Coronary artery (tissue), 2 donors: ENCODE measurements at regions not wholly inside any gene's neighbourhood (a gene's known extent, or its start where the extent isn't known, plus 50 kb on each side); places are given as distances from the start of the nearest gene placed in this dataset.

Experiments
- DNase-seq: peaks from one replicate; pipeline ENCODE4 v3.0.0-alpha.2; 2017; ENCODE audit warnings: low spot score
- H3K27ac ChIP-seq, 2 donors: fragments of 200-600 bp; sonication (generic); one replicate each; pipeline ENCODE4 v1.5.1; 2016 to 2019
- H3K4me3 ChIP-seq: fragments of 200-600 bp; sonication (generic); 2 replicates; pipeline ENCODE4 v1.5.1; 2016; ENCODE audit warnings: mild to moderate bottlenecking, moderate library complexity
- TF ChIP-seq, protein P1 (sequence below): fragments of 200-600 bp; sonication (generic); IDR thresholded peaks from one replicate; pipeline ENCODE4 v1.5.1; 2019; ENCODE audit warnings: antibody characterized with exemption

DNA sequence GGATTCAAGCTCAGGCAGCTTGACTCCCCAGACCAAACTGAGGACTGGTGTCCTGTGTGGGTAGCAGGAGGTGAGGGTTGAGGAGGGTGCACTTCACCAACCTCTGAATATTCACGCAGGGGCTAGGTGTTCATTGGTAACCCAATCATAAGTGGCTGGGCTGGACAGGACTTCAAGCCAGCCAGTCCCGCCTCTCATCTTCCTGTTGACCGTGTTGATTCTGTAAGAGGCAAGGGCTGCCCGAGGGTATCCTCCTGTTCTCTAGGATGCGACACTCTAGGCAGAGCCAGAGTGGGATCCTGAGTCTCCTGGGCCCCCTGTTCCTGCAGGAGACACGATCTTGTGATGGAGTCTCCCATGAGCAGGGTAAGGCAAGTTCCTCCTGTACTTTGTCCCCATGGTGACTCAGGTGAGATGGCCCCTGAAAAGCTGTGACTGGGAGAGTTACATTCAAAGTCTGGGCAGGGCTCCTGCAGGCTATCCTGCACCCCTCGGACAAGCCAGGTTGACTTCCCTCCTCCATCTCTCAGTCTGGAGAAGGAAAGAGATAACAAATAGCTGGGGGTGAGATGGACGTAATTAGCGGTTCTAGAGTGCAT is 58.1 kb upstream of the POMGNT2 start:
- Histone ChIP-seq H3K27ac (no peak overlapping the region), H3K4me3 (no peak overlapping the region)
- no peak for DNase-seq
- TF ChIP-seq, protein P1, sequence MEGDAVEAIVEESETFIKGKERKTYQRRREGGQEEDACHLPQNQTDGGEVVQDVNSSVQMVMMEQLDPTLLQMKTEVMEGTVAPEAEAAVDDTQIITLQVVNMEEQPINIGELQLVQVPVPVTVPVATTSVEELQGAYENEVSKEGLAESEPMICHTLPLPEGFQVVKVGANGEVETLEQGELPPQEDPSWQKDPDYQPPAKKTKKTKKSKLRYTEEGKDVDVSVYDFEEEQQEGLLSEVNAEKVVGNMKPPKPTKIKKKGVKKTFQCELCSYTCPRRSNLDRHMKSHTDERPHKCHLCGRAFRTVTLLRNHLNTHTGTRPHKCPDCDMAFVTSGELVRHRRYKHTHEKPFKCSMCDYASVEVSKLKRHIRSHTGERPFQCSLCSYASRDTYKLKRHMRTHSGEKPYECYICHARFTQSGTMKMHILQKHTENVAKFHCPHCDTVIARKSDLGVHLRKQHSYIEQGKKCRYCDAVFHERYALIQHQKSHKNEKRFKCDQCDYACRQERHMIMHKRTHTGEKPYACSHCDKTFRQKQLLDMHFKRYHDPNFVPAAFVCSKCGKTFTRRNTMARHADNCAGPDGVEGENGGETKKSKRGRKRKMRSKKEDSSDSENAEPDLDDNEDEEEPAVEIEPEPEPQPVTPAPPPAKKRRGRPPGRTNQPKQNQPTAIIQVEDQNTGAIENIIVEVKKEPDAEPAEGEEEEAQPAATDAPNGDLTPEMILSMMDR = no peak

- DNase-seq = no peak
- H3K27ac ChIP-seq = no peak overlapping the region
- TF ChIP-seq, protein P1 = no peak
- H3K4me3 ChIP-seq = no peak overlapping the region
These were observed 56.6 kb upstream of the POMGNT2 start for GRCh38 chr3:43162230-43163084.

- DNase-seq = no peak
- no peak overlapping the region for H3K27ac ChIP-seq
- no peak overlapping the region for H3K4me3 ChIP-seq
- TF ChIP-seq, protein P1 = no peak
These were observed 55.9 kb upstream of the POMGNT2 start for GRCh38 chr3:43161684-43162229.

GRCh38 chr3:43160664-43161063 is 54.8 kb upstream of the POMGNT2 start:
- TF ChIP-seq, protein P1 = no peak
- Histone ChIP-seq H3K4me3 (no peak overlapping the region), H3K27ac (no peak overlapping the region)
- DNase-seq = no peak

- TF ChIP-seq, protein P1 = no peak
- no peak for DNase-seq
- no peak overlapping the region for H3K4me3 ChIP-seq
These were observed 54.0 kb upstream of the POMGNT2 start for GRCh38 chr3:43159876-43160255.

GRCh38 chr3:43159131-43159875 is 53.4 kb upstream of the POMGNT2 start:
- no peak for DNase-seq
- TF ChIP-seq, protein P1 = no peak
- Histone ChIP-seq H3K27ac (no peak overlapping the region), H3K4me3 (no peak overlapping the region)

More at GRCh38 chr3:43159876-43160255, 54.0 kb upstream of the POMGNT2 start:
- H3K27ac ChIP-seq = no peak overlapping the region
